ENCODE measurements at regions not wholly inside any gene's neighbourhood (a gene's known extent, or its start where the extent isn't known, plus 50 kb on each side); places are given as distances from the start of the nearest gene placed in this dataset.
A peak's percentile ranks its signal among the peaks of the same experiment; 100 is the strongest.

DNA sequence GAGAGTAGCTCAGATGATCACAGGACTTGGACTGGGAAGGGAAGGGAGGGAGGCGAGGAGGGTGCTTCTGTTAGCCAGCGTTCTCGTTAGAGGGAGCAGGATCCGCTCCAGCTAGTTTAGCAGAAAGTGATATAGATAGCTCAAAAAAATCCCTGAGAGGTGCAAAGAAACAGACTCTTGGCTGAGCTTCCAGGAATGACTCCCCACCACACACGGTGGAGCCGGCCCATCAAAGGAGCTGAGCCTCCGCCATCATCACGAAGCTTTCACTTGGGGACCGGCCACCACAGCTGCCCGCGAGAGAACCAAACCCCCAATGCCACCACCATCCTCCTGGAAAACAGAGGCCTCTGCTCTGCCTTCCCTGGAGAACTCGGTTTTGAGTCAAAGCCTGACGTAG is 124.6 kb upstream of the BCL2L14 start:
- TF ChIP-seq, protein P1, sequence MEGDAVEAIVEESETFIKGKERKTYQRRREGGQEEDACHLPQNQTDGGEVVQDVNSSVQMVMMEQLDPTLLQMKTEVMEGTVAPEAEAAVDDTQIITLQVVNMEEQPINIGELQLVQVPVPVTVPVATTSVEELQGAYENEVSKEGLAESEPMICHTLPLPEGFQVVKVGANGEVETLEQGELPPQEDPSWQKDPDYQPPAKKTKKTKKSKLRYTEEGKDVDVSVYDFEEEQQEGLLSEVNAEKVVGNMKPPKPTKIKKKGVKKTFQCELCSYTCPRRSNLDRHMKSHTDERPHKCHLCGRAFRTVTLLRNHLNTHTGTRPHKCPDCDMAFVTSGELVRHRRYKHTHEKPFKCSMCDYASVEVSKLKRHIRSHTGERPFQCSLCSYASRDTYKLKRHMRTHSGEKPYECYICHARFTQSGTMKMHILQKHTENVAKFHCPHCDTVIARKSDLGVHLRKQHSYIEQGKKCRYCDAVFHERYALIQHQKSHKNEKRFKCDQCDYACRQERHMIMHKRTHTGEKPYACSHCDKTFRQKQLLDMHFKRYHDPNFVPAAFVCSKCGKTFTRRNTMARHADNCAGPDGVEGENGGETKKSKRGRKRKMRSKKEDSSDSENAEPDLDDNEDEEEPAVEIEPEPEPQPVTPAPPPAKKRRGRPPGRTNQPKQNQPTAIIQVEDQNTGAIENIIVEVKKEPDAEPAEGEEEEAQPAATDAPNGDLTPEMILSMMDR (IDR thresholded peaks at IDR 0.05): no peak
- TF ChIP-seq POLR2A (IDR thresholded peaks at IDR 0.05) (no peak), POLR2AphosphoS5 (IDR thresholded peaks at IDR 0.05) (no peak)
- DNase-seq (ENCODE audit: low spot score in 2 of 2): no peak
- Histone ChIP-seq H3K27ac (no peak overlapping the region), H3K4me1 (peaks cover 0 to 14% of the 10 kb centered on the region in 2 donors), H3K36me3 (no peaks in the 10 kb centered on the region), H3K4me3 (no peak overlapping the region), H3K27me3 (no peaks in the 10 kb centered on the region), H3K9me3 (no peaks in the 10 kb centered on the region)
- intact Hi-C loops (cut with DNase I; ENCODE audit: low total_unique reads): no loop called here

DNA sequence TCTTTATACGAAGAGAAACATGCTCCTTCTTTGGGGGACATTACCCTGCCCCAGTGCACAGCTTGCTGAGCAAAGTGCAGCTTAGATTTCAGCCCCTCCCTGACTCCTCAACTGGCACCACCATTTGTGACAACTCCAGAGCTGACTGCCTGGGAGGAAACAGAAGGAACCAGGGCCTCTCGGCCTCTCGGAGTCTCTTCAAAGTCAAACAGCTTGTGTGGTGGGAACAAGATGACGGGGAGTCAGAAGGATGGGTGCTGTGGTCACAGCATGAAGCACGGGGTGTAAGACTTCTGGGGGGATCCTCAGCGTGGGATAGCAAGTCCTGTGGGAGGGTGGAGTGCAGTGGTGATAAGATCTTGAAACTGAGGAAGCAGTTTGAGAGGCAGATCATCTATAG is 123.5 kb upstream of the BCL2L14 start:
- Histone ChIP-seq H3K36me3 (no peaks in the 10 kb centered on the region), H3K4me1 (peaks cover 0 to 14% of the 10 kb centered on the region in 2 donors), H3K27ac (no peak overlapping the region), H3K9me3 (no peaks in the 10 kb centered on the region), H3K27me3 (no peaks in the 10 kb centered on the region), H3K4me3 (no peak overlapping the region)
- intact Hi-C loops (cut with DNase I; ENCODE audit: low total_unique reads): no loop called here
- DNase-seq (ENCODE audit: low spot score in 2 of 2): no peak
- no peak for TF ChIP-seq POLR2A (IDR thresholded peaks at IDR 0.05)
- TF ChIP-seq, protein P1 (IDR thresholded peaks at IDR 0.05): no peak
- TF ChIP-seq POLR2AphosphoS5 (IDR thresholded peaks at IDR 0.05): no peak

DNA sequence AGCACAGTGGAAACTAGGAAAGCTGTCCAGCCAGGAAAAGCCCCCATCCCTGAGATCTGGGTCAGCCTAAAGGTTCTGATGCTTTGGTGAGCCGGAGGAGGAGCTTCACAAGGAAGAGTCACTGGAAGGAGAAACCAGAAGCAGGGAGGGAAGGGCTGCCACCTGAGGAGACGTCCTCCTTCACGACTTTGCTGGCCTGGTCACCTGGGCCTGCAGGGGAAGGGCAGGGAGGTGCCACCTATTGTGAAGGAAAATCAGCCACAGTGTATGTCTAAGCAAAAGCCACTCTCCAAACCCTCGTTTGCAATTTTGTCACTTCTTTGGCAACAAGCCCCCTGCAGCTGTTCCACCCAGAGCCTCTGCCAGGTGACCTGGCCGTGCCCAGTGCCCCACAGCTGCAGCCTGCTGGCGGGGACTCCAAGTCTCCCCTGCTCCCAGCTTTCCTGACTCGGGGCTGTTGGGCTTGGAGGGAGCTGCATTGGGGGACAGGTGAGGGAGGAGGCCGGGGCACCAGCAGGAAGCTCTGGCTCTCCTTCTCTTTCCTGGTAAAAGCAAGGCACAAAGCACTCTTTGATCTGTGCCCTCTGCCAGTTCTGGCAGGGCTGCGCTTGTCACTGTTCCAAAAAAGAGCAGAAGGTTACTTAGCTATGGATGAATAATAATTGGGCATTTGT is 120.9 kb upstream of the BCL2L14 start:
- no peaks in the 10 kb centered on the region for H3K9me3 ChIP-seq
- H3K27ac ChIP-seq: peak overlapping the region; percentile 41 to 65
- no peaks in the 10 kb centered on the region for H3K36me3 ChIP-seq
- peak; percentile 57 to 74 for DNase-seq (ENCODE audit: low spot score in 2 of 2)
- H3K4me1 ChIP-seq: peaks cover 0 to 14% of the 10 kb centered on the region in 2 donors
- TF ChIP-seq, protein P1 (IDR thresholded peaks at IDR 0.05): no peak
- TF ChIP-seq POLR2AphosphoS5 (IDR thresholded peaks at IDR 0.05): peak in 2 of 3 donors; percentile 25 to 29
- H3K4me3 ChIP-seq: no peak overlapping the region
- intact Hi-C loops (cut with DNase I; ENCODE audit: low total_unique reads): no loop called here
- H3K27me3 ChIP-seq: no peaks in the 10 kb centered on the region

DNA sequence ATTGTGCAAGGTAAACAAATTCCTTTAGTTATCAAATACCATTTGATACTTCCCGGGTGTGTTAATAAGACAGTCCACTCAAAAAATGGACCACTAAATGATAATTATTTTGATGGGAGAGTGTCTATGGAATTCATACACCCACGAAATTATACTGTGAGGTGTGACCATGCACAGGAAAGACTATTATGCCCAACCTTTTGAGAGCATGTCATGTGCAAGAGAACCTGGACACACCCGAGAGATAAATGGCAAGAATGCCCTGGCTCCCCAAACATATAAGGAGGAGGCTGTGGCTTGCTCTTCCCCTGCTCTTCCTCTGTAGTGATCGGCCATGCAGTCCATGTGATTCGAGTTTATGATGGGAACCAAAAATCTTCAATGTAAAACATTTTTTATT is 119.5 kb upstream of the BCL2L14 start:
- H3K27ac ChIP-seq: no peak overlapping the region
- DNase-seq (ENCODE audit: low spot score in 2 of 2): no peak
- TF ChIP-seq, protein P1 (IDR thresholded peaks at IDR 0.05): no peak
- TF ChIP-seq POLR2A (IDR thresholded peaks at IDR 0.05) (no peak), POLR2AphosphoS5 (IDR thresholded peaks at IDR 0.05) (no peak)
- H3K4me3 ChIP-seq: no peak overlapping the region
- H3K36me3 ChIP-seq: no peaks in the 10 kb centered on the region
- intact Hi-C loops (cut with DNase I; ENCODE audit: low total_unique reads): no loop called here
- no peaks in the 10 kb centered on the region for H3K9me3 ChIP-seq
- no peaks in the 10 kb centered on the region for H3K27me3 ChIP-seq
- peaks cover 0 to 14% of the 10 kb centered on the region in 2 donors for H3K4me1 ChIP-seq

DNA sequence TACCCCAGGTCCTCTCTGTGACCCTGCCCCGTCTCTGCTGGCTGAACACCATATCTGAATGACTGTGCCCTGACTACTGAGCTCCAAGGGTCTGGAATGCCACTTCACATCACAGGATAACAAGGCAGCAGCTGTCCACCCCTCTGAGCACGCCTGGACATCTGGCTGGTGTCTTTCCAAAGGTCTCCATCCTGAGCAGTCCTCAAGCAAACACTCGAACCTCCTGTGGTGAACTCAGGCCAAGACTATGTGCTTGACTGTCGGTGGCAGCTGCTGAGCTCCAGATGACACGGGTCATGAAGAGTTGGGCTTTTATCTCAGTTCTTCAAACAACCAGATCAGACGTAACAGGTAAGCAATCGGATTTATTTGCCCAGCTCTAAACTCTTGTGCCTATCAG is 117.2 kb upstream of the BCL2L14 start:
- H3K27me3 ChIP-seq: no peaks in the 10 kb centered on the region
- TF ChIP-seq POLR2A (IDR thresholded peaks at IDR 0.05): no peak
- TF ChIP-seq, protein P1 (IDR thresholded peaks at IDR 0.05): no peak
- TF ChIP-seq POLR2AphosphoS5 (IDR thresholded peaks at IDR 0.05): no peak

More for the DNA sequence above, 117.2 kb upstream of the BCL2L14 start:
- peaks cover 0 to 14% of the 10 kb centered on the region in 2 donors for H3K4me1 ChIP-seq
- no peak overlapping the region for H3K4me3 ChIP-seq
- no peaks in the 10 kb centered on the region for H3K9me3 ChIP-seq
- intact Hi-C loops (cut with DNase I; ENCODE audit: low total_unique reads): no loop called here
- no peak for DNase-seq (ENCODE audit: low spot score in 2 of 2)
- H3K27ac ChIP-seq: no peak overlapping the region
- H3K36me3 ChIP-seq: no peaks in the 10 kb centered on the region
